ENCODE measurements at regions not wholly inside any gene's neighbourhood (a gene's known extent, or its start where the extent isn't known, plus 50 kb on each side); places are given as distances from the start of the nearest gene placed in this dataset.

DNA sequence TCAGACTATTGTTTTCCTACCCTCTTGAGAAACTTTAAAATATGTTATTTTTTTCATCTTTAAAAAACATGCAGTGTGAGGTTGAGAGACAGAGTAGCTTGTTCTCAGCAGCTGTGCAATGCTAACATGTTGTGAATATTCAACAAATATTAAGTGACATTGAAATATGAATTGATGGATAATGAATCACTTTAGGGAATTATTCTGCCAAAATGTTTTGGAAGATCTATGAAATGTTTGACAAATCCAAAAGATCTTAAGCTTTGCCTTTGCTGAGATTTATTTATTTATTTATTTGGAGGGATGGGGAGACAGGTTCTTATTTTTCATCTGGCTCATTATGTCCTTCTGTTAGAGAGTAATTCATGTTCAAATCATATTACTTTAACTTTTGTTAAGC is 680.1 kb upstream of the CXADR start:
- Mint-ChIP-seq H3K4me3 (no peak overlapping the region), H3K9me3 (no peaks in the 10 kb centered on the region), H3K4me1 (no peaks in the 10 kb centered on the region), H3K36me3 (no peaks in the 10 kb centered on the region), H3K27me3 (no peaks in the 10 kb centered on the region), H3K27ac (no peak overlapping the region)
- no peak for DNase-seq

DNA sequence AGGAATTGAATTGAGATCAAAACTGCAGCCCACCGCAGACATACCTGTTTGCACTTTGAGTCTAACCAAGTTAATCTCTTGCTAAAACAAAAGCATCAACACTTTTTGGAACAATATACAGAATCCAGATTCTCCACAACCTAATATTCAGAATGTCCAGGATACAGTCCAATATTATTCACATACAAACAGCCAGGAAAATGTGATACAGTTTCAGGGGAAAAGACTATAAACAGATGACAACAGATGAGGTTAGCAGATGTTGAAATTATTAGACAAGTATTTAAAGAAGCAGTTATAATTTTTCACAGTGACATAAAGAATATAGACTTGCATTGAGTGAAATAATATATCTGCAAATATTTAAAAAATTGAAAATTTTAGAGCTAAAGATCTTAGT is 678.1 kb upstream of the CXADR start:
- no peak overlapping the region for H3K4me3 Mint-ChIP-seq
- H3K4me1 Mint-ChIP-seq = no peaks in the 10 kb centered on the region
- no peak overlapping the region for H3K27ac Mint-ChIP-seq
- no peaks in the 10 kb centered on the region for H3K36me3 Mint-ChIP-seq
- no peaks in the 10 kb centered on the region for H3K27me3 Mint-ChIP-seq
- no peak for DNase-seq
- no peaks in the 10 kb centered on the region for H3K9me3 Mint-ChIP-seq

DNA sequence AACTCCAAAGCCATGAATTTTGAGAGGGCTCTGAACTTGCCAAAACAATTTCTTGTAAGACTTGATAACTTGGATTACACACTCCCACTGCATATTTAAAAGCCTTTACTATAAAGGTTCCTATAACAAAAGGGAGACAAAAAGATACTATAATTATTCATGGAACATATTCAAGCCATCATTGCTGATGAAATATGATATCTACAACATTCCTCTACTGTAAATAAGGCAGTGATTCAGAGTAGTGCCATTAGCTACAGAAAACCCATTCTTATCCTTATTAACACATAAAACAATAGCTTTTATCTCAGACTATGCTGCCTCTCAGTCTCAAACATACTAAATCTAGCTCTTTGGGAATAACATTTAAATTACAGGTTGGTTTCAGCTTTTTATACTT is 675.5 kb upstream of the CXADR start:
- Mint-ChIP-seq H3K27ac (no peak overlapping the region), H3K27me3 (no peaks in the 10 kb centered on the region), H3K4me1 (no peaks in the 10 kb centered on the region), H3K4me3 (no peak overlapping the region), H3K36me3 (no peaks in the 10 kb centered on the region), H3K9me3 (no peaks in the 10 kb centered on the region)
- DNase-seq = no peak

DNA sequence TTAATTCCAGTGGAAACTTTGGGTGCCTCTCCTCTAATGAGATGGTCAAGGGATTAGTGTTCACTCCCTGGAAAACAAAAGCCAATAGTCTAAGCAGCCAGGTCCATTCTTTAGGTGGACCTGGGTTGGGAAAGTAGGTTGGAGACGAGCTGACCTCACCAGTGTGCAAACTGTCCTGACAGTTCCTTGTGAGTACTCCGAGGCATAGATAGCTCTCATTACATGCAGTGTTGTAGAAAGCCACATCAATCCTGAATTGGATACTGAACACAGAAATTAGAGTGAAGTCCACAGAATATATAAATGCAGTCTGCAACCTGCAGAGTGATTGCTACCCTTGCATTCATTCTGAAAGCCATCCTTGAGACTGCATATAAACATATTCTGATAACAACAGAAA is 675.1 kb upstream of the CXADR start:
- H3K27ac Mint-ChIP-seq = no peak overlapping the region
- DNase-seq = no peak
- H3K4me1 Mint-ChIP-seq = no peaks in the 10 kb centered on the region
- H3K27me3 Mint-ChIP-seq = no peaks in the 10 kb centered on the region
- no peaks in the 10 kb centered on the region for H3K36me3 Mint-ChIP-seq
- no peak overlapping the region for H3K4me3 Mint-ChIP-seq
- no peaks in the 10 kb centered on the region for H3K9me3 Mint-ChIP-seq

DNA sequence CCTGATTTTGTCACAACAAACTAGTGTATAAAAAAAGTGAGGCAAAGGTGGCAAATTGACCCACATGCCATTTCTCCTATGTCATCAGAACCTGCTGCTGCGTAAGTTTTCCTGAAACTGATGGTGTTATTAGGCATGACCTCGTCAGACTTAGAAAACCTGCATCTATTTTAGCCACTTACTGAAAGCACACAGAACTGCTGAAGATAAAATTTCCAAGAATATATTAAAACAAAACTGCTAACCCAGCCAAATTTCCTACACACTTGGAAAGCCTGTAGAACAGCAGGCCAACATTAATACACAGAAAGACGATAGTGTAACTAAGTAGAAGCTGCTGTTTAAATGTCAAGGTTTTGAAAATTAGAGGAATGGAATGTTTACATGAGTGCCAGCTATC is 674.5 kb upstream of the CXADR start:
- DNase-seq = no peak
- Mint-ChIP-seq H3K27ac (no peak overlapping the region), H3K27me3 (no peaks in the 10 kb centered on the region), H3K36me3 (no peaks in the 10 kb centered on the region), H3K9me3 (no peaks in the 10 kb centered on the region), H3K4me1 (no peaks in the 10 kb centered on the region), H3K4me3 (no peak overlapping the region)

DNA sequence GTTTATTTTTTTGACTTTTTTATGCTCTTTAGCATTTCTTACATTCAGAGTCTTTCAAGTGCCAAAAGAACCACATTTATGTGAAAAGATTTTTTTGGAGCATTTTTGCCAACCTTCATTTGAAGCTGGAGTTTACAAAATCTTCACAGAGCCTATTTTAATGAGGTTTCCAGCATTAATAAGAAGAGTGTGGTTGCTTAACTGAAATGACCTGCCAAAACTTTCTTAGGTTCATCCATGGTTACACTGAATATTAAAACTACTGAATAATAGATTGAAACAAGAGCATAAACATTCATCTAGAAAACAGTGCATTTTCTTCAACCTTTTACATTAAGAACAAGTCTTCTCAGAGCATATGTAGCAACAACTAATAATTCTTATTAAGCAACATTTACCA is 672.3 kb upstream of the CXADR start:
- Mint-ChIP-seq H3K9me3 (no peaks in the 10 kb centered on the region), H3K27me3 (no peaks in the 10 kb centered on the region), H3K27ac (no peak overlapping the region), H3K4me1 (no peaks in the 10 kb centered on the region), H3K36me3 (no peaks in the 10 kb centered on the region), H3K4me3 (no peak overlapping the region)
- DNase-seq = no peak

DNA sequence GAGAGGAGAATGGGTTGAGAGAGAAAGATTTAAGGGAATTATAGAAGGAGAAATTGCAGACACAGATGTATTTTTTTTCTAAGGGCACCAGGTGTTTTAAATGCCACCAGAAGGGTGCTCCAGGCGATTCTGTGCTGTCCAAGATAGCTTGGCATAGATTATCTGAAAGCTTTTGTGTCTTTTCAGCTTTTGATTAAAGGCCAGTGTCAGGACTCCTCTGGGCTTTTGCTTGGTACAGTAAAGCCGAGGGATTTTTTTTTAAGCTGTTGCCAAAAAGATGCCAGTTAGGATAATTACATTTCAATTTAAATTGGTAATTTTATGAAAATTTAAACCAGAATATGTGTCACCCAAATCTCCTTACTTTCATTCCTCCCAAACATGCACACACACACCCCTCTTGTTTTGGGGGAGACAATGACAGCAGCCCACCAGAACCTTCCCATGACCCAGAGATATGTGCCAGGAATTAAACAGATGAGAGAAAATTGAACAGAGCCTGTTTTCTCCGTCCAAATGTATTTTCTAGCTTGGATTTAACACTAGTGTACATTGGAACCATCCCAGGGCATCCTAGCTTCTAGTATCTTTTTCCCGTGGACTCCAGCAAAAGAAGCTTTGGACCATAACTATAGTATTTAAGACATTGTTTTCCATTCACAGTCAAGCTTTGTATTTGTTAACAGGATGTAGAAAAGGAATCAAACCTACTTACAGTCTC is 670.7 kb upstream of the CXADR start:
- H3K9me3 Mint-ChIP-seq = no peaks in the 10 kb centered on the region
- H3K27ac Mint-ChIP-seq = no peak overlapping the region
- DNase-seq = no peak
- no peaks in the 10 kb centered on the region for H3K36me3 Mint-ChIP-seq
- H3K4me1 Mint-ChIP-seq = no peaks in the 10 kb centered on the region
- H3K27me3 Mint-ChIP-seq = no peaks in the 10 kb centered on the region
- H3K4me3 Mint-ChIP-seq = no peak overlapping the region

DNA sequence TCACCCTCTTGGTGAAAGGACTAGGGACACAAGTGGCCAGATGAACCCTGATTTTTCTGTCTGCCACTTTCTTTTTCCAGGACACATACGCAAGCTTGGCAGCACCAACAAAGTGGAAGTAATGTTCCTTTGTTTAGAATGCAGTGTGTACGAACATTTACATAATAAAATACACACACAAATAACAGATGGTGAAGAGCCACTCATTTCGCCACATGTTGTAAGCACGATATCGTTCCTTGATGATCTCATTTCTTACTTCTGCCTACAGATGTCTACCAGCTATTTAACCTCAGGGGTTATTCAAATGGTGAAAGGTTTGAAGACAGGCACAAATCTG is 670.2 kb upstream of the CXADR start:
- no peak overlapping the region for H3K27ac Mint-ChIP-seq
- no peaks in the 10 kb centered on the region for H3K9me3 Mint-ChIP-seq
- no peaks in the 10 kb centered on the region for H3K4me1 Mint-ChIP-seq
- no peaks in the 10 kb centered on the region for H3K36me3 Mint-ChIP-seq
- DNase-seq = no peak
- H3K4me3 Mint-ChIP-seq = no peak overlapping the region
- no peaks in the 10 kb centered on the region for H3K27me3 Mint-ChIP-seq

DNA sequence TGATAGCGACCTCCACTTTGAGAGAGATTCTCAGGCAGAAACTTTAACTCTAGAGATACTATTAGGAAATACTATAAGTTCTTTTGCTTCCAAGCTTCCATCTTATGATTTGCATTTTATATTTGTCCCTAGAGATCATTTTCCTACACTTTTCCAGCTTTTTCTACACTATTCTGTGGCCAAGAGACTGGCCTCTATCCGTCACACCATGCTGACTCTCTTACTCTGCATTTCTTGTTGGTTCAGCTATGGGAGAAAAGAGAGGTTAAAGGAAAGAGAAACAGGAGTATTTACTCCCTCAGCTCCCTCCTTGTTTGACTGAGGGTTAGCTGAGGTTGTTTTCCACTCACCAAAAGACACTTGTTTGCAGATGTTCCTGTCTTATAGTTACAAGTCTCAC is 665.6 kb upstream of the CXADR start:
- Mint-ChIP-seq H3K9me3 (no peaks in the 10 kb centered on the region), H3K27ac (no peak overlapping the region)

DNA sequence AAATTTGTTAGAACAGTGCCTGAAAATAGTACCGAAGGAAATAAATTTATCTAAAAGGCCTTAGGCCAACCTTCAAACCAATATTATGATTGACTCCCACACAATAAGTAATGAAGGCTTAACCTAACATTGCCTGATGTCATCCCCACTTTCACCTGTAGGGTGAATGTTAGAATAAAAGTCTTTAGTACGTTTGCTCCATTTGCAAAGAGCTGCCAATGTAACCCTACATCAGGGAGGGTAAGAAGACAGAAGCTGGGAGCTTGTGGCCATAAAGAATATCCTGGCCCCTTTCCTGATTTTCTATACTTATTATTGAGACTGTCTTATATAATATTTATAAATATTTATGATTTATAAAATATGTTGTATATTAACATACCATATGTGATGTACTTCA is 661.8 kb upstream of the CXADR start:
- H3K36me3 Mint-ChIP-seq = no peaks in the 10 kb centered on the region
- H3K9me3 Mint-ChIP-seq = peaks cover 4% of the 10 kb centered on the region
- no peaks in the 10 kb centered on the region for H3K4me1 Mint-ChIP-seq
- no peak overlapping the region for H3K27ac Mint-ChIP-seq
- H3K4me3 Mint-ChIP-seq = no peak overlapping the region
- no peak for DNase-seq
- H3K27me3 Mint-ChIP-seq = no peaks in the 10 kb centered on the region

More for the DNA sequence above, 665.6 kb upstream of the CXADR start:
- H3K27me3 Mint-ChIP-seq = no peaks in the 10 kb centered on the region
- H3K36me3 Mint-ChIP-seq = no peaks in the 10 kb centered on the region
- no peak overlapping the region for H3K4me3 Mint-ChIP-seq
- no peak for DNase-seq
- no peaks in the 10 kb centered on the region for H3K4me1 Mint-ChIP-seq

DNA sequence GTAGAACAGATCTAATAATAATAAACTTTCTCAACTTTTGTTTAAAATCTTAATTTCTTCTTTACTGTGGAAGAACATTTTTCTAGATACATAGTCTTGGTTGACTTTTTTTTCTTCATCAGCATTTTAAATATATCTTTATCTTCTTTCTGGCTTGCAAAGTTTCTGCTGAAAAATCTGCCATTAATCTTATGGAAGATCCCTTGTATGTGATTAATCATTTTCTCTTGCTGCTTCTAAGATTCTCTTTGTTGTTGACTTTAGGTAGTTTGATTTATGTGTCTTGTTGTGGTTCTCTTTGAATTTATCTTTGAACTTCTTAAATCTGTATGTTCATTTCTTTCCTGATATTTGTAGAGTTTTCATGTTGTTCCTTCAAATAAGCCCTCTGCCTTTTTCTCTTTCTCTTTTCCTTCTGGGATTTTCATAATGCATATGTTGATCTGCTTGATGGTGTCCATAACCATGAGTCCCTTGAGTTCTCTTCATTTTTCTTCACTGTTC is 657.6 kb upstream of the CXADR start:
- Mint-ChIP-seq H3K36me3 (no peaks in the 10 kb centered on the region), H3K9me3 (peaks cover 8% of the 10 kb centered on the region), H3K27ac (no peak overlapping the region), H3K27me3 (no peaks in the 10 kb centered on the region), H3K4me1 (no peaks in the 10 kb centered on the region), H3K4me3 (no peak overlapping the region)
- DNase-seq = no peak

DNA sequence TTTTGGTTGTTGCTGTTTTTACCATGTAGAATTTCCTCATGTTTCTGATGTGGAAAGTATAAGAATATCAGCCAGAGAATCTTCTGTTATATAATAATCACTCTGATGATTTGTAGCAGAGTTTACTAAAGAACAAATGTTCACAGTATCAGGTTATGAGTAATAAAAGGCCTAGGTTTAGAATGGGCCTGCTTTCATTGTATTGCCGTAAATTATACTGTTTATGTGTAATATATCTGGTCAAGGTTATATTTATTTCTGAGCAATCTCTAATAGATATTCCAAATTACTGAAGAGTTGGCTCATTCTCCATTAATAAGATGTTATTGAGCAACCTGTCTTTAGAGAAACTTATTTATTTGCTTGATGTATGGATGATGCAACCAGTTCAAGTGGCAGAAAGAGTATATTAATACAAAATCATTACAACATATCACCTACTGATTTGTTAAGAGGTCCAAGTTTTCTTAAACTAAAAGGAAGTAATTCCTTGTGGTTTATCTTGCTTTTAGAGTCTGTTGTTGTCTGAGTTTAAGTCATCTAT is 649.4 kb upstream of the CXADR start:
- H3K4me3 Mint-ChIP-seq = no peak overlapping the region
- H3K27ac Mint-ChIP-seq = no peak overlapping the region
- H3K36me3 Mint-ChIP-seq = no peaks in the 10 kb centered on the region
- no peak for DNase-seq
- no peaks in the 10 kb centered on the region for H3K9me3 Mint-ChIP-seq
- H3K27me3 Mint-ChIP-seq = no peaks in the 10 kb centered on the region
- no peaks in the 10 kb centered on the region for H3K4me1 Mint-ChIP-seq

DNA sequence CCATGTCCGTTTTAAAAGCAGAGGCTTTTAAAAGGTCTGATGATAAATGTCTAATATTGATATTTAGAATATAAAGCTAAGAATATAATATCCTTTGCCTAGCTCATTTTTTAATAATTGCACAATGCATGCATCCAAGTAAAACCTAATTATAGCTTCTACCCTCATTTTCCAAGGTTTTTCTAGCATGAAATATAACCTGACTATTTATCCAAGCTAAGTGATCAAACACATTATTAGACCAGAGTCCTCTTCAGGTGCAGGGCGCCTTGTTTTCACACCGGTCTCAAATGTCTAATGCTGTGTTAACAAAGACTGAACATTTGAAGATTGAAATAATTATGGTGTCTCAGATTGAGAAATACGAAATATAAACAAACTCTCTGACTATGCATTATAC is 648.9 kb upstream of the CXADR start:
- Mint-ChIP-seq H3K9me3 (no peaks in the 10 kb centered on the region), H3K4me1 (no peaks in the 10 kb centered on the region), H3K27me3 (no peaks in the 10 kb centered on the region), H3K4me3 (no peak overlapping the region), H3K36me3 (no peaks in the 10 kb centered on the region), H3K27ac (no peak overlapping the region)
- no peak for DNase-seq

DNA sequence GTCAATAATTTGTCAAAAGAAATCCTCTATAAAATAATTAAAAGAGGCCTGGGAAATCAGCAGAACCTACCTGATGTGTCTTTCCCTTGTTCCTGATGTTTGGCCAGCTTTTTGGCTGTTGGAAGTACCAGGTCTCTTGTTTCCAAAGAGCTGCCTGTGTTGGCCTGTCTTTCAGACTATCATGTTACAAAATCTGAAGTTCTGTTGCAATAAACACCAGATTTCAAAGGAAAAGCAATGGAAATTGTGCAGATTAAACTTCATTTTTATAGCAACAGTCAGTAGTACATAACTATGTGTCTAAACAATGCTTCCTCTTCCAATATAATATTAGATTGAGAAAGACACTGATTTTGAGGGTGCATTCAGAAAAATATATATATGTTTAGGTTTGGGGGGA is 647.2 kb upstream of the CXADR start:
- no peaks in the 10 kb centered on the region for H3K36me3 Mint-ChIP-seq
- no peaks in the 10 kb centered on the region for H3K9me3 Mint-ChIP-seq
- H3K4me1 Mint-ChIP-seq = no peaks in the 10 kb centered on the region
- no peaks in the 10 kb centered on the region for H3K27me3 Mint-ChIP-seq
- DNase-seq = no peak
- H3K27ac Mint-ChIP-seq = no peak overlapping the region
- H3K4me3 Mint-ChIP-seq = no peak overlapping the region

DNA sequence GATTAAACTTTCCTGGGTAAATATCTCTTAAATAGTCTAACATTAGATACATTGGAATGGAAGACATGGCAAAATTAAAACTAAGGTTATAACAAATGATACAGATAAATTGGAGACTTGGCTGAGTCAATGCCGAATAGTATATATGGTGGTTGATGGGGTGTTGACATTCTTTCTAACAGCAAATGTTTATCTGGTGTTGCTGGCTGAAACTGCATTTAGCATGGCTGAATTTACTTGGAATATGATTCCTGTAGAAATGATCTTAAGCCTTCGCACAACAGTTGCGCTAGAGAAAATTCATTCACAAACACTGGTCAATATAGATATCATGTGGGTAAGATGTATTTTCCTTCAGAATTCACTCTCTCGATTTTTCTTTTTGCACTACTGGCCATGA is 646.0 kb upstream of the CXADR start:
- no peak overlapping the region for H3K27ac Mint-ChIP-seq
- H3K9me3 Mint-ChIP-seq = no peaks in the 10 kb centered on the region
- DNase-seq = no peak
- no peaks in the 10 kb centered on the region for H3K4me1 Mint-ChIP-seq
- no peaks in the 10 kb centered on the region for H3K36me3 Mint-ChIP-seq
- no peak overlapping the region for H3K4me3 Mint-ChIP-seq
- H3K27me3 Mint-ChIP-seq = no peaks in the 10 kb centered on the region

DNA sequence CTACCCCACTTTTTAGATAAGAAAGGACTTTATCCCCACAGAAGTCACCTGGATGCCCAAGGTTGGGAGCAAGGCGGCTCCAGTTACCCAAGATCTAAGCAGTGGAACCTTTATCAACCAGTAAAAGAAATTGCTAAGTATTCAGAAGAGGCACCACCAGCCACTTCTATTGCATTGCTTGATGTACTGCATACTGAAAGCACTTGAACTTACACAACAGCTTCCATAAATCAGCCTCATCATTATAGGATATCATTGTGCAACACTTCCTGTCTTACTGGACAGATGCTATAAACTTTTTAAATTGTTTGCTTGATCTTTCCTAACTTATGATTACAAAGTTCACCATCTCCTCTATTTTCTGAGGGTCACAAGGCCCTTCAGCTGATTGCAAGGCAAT is 642.7 kb upstream of the CXADR start:
- H3K9me3 Mint-ChIP-seq = no peaks in the 10 kb centered on the region
- no peak overlapping the region for H3K27ac Mint-ChIP-seq
- no peak overlapping the region for H3K4me3 Mint-ChIP-seq
- no peak for DNase-seq
- no peaks in the 10 kb centered on the region for H3K4me1 Mint-ChIP-seq
- no peaks in the 10 kb centered on the region for H3K36me3 Mint-ChIP-seq
- no peaks in the 10 kb centered on the region for H3K27me3 Mint-ChIP-seq

Measured in activated naive CD8-positive, alpha-beta T cell treated with anti-CD3 and anti-CD28 coated beads for 36 hours (primary cell).